DMS53 treated with DMSO at 0.1 percent for 48 hours (cell line): ENCODE measurements at regions not wholly inside any gene's neighbourhood (a gene's known extent, or its start where the extent isn't known, plus 50 kb on each side); places are given as distances from the start of the nearest gene placed in this dataset.
A peak's percentile ranks its signal among the peaks of the same experiment; 100 is the strongest.

ENCODE experiments used
- DNase-seq: peaks from one replicate; lab custom pipeline; 2025; ENCODE audit not compliant: unreplicated experiment; lab: John Stamatoyannopoulos, UW

DNA sequence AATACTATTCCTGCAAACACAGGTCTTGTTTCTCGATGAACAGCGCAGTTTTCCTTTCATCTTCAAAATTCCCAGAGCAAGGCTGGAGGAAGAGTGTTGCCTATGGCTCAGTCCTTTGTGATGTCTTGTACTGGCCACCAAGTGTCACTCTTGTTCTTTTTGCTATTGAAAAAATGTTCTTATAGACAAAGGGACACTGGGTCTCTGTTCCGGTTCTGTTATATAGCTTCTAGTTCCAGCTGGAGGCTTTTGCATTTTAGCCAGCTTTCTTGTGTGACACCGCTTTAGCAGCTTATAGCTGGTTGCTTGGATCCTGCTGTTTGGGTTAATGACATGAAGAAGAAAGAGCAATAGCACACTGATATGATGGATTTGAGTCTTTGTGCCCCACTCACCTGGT lies 343.7 kb upstream of the KCNN2 start:
- DNase-seq = peak; percentile 13

DNA sequence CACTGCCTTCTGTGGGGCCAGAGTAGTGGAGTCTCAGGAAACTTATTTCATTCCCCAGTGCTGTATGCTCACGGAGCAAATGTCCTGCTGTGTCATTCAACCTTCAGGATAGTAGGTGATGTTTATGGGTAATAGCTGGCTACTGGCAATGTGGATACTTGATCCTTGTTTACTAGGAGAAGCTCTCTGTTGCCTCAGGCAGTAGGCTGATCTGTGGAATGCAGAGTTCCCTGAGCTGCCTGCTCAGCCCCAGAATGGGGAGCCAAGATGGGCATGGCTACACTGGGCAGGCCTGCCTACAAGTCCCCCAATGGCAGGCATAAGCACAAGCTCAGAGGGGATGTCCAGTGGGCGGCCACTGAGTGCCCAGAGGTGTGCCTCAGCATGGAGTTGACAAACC lies 323.1 kb upstream of the KCNN2 start:
- no peak for DNase-seq

DNA sequence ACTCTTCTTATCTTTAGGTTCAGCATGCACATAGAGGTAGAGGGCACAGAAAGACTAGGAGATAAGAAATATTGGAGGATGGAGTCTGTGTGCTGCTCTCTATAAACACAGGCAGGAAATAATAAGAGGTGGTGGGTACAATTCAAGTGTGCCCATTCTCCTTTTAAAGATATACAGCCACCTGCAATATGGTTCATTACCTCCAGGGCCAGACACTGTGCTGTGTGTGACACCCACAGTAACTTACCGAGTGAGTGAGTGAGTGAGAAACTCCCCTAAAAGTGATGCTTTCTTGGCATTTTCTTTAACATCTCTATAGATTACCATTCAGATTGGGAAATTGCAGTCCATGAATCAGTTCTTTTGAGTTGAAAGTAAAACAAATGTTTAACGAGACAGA lies 311.8 kb upstream of the KCNN2 start:
- no peak for DNase-seq

- DNase-seq = no peak
Observed at GRCh38 chr5:114053372-114053771, 308.5 kb upstream of the KCNN2 start.

GRCh38 chr5:114054594-114054993 lies 307.3 kb upstream of the KCNN2 start:
- no peak for DNase-seq

GRCh38 chr5:114055318-114056184 lies 306.3 kb upstream of the KCNN2 start:
- DNase-seq = peak; percentile 47

DNA sequence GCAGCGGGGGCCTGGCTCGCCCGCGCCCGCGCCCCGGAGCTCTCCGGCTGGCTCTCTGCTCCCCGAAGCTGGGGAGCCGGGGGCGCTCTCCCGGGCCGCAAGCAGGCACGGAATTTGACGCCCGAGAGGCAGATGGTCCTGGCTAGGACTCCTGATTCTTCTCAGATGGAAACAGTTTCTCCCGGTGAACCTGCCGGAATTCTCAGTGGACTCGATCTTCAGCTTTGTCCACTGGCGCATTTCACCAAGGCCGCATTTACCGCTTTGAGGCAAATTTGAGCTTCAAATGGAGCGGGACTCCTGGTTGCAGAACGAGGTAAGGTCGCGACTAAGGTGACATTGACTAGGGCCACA lies 305.7 kb upstream of the KCNN2 start:
- DNase-seq = no peak

DNA sequence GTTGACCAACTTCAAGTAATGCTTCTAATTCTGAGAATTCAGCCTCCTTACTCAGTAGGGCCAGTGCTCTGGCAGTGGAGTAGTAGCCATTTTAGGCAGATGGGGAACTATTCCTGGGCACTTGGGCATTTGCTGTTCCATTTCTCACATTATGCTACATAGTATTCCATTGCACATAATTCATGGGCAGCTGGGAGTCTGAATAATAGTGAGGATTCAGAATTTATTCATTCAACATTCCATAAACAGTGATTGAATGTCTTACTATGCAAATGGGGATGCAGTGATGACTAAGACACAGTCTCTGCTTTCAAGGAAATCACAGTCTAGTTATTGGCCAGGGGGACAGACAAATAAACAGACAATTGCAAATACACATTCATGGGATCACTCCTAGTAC lies 301.0 kb upstream of the KCNN2 start:
- DNase-seq = no peak

DNA sequence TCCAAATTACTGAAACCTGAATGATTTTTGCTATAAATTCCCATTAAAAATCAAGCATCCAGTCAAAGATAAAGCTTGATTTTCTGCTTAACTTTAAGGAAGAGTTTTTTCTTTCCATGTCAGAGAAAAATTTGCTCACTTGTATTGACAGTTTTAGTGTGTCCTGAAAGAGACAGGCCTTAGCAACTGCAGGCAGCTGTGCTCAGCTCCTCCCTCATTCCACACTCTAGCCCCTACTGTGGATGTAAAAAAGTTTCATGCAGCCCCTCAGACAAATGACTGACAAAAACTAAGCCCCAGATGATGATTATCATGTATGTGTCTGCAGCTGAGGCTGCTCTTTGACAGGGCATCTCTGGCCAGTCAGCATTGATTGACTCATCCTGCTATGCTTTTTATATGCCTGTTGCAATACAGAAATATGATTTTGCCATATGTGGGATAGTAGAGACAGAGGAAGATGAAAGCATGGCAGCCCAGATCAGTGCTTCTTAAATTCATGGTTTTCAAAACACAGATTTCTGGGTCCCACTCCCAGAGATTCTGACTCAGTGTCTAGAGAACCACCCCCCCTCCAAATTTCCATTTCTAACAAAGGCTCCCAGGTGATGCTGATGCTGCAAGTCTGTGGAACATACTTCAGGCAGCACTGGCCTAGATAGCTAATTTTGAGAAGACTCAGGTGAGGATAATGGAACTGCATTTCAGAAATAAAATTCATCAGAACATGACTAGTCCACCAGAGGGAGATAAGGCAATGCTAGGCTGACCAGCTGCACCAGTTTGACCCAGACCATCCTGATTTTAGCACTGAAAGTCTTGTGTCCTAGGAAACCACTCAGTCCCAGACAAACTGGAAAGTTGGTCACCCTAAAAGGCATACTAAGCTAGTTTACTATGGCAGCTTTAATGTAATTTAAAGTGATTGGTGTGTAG lies 298.7 kb upstream of the KCNN2 start:
- no peak for DNase-seq

- no peak for DNase-seq
Observed at GRCh38 chr5:114065912-114066311, 296.0 kb upstream of the KCNN2 start.

DNA sequence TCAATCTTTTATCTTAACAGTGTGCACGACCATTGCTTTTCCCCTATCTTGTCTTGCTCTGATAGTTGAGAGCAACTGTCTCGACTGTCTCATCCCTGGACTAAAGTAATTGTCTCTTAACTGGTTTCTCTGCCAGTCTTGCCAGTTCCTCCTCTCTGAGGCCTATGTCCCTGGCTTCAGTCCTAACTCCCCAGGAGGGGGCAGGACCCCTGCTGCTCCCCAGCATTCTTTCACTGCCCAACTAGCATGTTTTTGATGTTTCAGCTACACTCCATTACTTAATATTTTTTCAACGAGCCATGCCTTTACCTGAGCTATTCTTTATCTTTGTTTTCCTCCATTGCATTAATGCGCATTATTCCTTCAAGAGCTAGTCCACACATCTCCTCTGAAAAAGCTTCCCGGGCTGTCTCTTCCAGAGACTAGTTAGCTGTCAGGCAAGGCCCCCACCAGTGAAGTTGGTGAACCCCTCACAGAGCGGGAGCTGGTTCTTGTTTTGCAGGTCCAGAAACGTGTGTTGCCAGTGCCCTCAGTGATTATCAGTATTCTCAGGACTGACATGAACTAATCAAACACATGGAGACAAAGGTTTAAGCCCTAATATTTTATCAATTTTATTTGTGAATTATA lies 291.7 kb upstream of the KCNN2 start:
- no peak for DNase-seq

DNA sequence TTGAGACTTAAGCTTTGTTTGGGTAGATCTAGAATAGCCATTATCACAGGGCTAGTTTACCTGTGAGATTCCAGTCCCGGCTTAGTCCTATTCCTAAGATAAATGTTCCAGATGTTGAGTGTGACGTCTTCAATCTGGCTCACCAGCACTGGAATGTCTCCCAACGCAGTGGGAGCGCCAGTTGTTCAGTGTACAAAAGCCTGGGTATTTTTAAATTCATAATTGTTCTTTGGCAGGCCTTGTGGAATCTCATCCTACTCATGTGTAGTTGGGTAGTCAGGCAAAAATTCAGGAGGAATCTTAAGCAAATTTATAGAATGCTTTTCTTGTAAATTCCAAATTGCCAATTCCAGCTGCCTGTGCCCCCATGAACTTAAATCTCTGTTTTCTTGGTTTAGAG lies 272.6 kb upstream of the KCNN2 start:
- DNase-seq = no peak

GRCh38 chr5:114097570-114097969 lies 264.3 kb upstream of the KCNN2 start:
- no peak for DNase-seq

DNA sequence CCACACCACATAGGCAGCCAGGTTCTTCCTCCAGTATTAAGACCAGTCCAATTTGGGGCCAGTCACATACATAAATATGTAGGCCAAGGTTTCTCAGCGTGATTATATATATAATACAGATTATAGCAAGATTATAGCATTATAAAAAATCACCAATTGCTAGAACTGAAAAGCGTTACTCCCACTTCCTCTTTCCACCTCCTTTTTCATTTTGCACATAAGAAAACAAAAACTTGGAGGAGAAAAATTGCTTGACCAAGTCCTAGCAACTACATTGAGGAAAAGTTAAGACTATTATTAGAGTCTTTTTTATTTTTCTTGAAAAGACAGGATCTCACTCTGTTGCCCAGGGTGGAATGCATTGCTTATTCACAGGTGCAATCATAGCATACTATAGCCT lies 262.7 kb upstream of the KCNN2 start:
- no peak for DNase-seq

DNA sequence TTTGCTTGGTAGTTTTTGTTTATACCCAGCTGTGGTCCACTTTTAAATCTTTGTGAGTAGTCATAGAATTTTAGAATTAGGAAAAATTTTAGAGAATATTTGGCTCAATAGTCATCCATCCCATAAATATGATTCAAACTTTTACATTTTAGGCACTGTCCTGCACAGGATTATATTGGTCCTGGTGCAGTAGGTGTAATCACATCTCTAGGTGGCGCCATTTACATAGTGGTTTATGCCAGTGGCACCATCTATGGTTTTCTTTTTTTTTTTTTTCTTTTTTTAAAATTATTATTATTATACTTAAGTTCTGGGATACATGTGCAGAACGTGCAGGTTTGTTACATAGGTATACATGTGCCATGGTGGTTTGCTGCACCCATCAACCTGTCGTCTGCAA lies 260.7 kb upstream of the KCNN2 start:
- peak; percentile 57 for DNase-seq

DNA sequence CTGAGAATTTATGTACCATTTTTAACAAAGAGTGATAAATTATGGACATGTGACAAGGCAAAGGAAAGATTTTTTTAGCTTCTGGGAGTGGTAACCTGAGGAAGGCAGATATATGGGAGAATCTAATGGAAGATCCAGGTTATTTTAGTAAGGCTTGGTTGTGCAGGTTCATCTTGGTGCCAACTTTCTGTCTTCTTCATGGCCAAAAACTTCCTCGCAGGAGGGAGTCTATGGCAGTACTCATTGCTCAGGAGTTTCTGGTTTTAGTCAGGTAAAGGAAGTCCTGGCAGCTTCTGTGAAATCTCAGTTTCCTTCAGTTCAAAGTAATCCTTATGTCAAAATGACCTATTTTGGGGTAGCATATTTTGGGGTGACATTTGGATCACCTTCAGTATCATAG lies 248.3 kb upstream of the KCNN2 start:
- DNase-seq = no peak

- DNase-seq = no peak
Observed at GRCh38 chr5:114116981-114117380, 244.9 kb upstream of the KCNN2 start.

GRCh38 chr5:114118511-114118910 lies 243.4 kb upstream of the KCNN2 start:
- no peak for DNase-seq

DNA sequence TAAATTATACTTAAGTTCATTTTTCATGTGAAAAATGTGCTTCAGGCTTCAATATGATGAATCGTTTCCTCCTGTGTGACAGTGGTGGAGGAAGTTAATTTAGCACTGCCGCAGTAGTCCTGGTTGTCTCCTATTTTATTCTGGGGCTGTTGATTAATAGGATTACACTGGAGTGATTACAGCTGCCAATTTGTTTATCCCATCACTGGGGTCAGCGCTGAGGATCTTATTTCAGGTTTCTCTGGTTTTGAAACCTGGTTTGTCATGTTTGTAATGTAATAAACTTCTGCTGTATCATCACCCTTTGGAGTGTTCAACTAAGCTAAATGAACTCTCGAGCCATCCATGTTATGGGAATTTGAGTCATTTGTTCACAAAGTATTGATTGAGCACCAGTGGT lies 241.7 kb upstream of the KCNN2 start:
- DNase-seq = peak; percentile 6

- DNase-seq = no peak
Observed at GRCh38 chr5:114122852-114123251, 239.0 kb upstream of the KCNN2 start.

DNA sequence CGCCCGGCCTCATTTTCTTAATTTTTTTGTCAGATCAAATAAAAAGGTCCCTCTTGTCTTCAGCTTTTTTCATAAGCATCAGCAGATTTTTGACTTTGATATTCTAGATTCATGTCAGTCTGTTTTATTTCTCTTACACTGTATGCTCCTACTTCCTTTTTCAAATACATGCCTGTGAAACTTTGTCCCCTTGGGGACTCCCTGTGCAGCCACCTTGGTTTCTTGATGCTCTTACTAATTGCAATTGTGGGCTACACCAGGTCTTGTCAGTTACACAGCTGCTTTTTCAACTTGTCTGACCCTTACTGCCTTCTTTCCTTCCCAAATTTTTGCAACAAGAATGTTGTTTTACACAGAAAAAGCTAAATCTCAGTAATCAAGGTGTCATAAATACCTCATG lies 238.2 kb upstream of the KCNN2 start:
- no peak for DNase-seq

GRCh38 chr5:114146398-114146797 lies 215.5 kb upstream of the KCNN2 start:
- DNase-seq = no peak
